Renal cortex interstitium (tissue), 11 donors: ENCODE measurements at regions not wholly inside any gene's neighbourhood (a gene's known extent, or its start where the extent isn't known, plus 50 kb on each side); places are given as distances from the start of the nearest gene placed in this dataset.
"Not testable (repeated sequence)": the region's sequence is repeated elsewhere in the genome, so short reads cannot be mapped to it uniquely, and the experiment has no call there.

ENCODE experiments used
- DNase-seq, 11 donors: peaks; one replicate each; pipeline ENCODE4 v3.0.0-alpha.2; 2013; ENCODE audit warnings: low read depth in 9 of 11, low spot score in 4 of 11; ENCODE audit errors: extremely low read depth in 1 of 11

GRCh38 chr22:44632541-44633396 lies 69.2 kb upstream of the PRR5 start:
- no peak for DNase-seq

DNA sequence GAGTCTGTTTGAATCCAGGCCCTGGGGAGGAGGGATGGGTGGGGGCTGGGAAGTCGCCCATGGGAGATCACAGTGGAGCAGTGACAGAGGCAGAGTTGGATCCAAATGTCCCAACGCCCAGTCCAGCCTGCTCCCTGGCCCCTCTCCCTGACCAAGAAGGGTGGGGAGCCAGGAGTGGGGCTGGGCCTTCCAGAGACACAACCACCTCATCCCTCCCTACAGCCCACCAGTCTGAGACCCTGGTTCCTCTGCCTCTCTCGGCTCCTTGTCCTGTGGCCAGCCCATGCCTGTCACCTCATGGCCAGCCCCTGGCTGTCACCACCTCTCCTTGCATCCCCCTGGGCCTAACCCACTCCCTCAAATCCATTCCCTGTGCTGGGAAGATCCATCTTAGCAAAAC lies 71.2 kb upstream of the PRR5 start:
- no peak for DNase-seq

DNA sequence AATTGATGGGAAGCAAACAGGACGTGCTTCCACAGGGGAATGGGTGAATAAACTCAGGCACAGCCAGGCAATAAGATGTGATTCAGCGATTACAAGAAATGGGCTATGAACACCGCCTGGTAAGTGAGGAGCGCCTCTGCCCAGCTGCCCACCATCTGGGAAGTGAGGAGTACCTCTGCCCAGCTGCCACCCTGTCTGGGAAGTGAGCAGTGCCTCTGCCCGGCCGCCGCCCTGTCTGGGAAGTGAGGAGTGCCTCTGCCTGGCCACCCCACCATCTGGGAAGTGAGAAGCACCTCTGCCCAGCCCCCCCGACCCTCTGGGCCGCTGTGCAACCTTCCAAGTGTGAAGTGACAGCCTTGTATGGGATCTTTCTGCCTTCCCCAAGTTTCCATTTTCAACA lies 73.2 kb upstream of the PRR5 start:
- no peak for DNase-seq

- DNase-seq = no peak
Observed at GRCh38 chr22:44628273-44628672, 73.7 kb upstream of the PRR5 start.

DNA sequence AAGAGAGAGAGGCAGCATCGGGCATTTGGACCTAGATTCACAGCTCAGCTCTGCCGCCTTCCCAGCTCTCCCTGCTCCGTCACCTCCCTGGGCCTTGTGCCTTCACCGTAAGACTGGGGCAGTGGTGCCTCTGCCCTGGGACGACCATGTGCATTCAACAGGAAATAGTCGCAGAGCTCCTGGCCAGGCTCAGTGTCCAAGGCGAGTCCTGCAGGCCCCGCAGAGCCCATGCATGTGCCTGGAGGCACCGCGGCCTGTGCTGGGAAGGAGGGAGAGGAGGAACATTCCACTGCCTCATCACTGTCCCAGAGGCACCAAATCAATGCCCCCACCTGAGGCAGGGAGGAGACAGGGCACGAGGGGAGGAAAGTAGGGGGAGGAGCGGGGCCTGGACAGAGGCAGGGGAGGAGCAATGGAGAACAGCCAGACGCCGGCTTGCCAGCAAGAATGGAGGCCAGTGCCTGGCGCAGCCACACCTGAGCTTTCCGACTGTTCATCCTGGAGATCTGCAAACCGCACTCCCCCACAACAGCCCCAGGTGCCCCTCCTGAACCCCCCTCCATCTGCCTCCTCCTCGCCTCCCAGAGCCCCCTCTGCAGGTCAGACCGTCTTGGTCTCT lies 74.4 kb upstream of the PRR5 start:
- no peak for DNase-seq

GRCh38 chr22:44625981-44626687 lies 75.9 kb upstream of the PRR5 start:
- peak in 9 of 11 donors; percentile 41 to 67 (median 54) for DNase-seq

DNA sequence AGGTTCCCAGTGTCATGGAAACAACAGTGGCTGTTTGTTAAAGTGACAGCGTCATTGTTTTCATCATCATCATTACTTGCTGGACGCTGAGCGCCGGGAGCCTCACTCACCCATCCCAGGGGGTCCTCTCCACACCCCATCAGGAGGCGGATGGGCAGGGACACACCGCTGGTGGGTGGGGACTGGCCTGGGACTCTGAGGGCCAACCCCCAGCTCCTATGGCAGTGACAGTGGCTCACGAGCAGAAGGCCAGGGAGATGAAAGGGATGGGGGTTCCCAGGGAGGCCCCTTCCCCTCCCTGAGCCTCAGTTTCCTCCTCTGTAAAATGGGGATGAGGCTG lies 76.6 kb upstream of the PRR5 start:
- DNase-seq = no peak

GRCh38 chr22:44624689-44625420 lies 77.1 kb upstream of the PRR5 start:
- no peak for DNase-seq

DNA sequence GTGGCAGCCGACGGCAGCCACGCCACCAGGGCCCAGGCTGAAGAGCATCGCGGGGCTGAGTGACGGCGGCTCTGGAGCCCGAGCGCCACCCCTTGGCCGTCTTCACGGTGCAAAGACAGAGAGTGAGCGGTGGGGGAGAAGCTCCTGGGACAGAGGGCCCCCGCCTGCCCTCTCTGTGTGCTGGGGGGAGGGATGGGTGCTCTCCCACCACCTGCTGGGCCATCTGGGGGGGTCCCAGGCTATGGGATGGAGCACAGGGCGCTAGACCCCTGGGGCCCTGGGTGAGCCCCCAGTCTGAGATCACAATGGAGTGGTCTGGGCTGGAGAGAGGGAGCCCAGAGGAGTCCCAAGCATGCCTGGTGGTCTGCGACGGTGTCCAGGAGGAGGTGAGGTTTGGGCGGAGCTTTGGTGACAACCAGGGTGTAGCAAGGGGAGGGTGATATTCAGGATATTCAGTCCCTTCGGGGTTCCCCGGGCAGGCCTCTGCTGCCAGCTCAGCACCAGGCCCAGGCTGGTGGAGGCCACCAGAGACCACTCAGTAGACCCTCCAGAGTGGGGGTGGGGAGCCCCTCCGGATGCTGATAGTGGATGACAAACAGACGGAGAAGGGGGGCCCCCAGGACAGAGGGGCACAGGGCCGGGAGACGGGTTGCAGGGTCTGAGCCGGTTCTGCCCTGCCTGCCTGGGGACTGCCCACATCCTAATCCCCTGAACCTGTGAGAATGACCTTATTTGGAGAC lies 78.1 kb upstream of the PRR5 start:
- DNase-seq = no peak

DNA sequence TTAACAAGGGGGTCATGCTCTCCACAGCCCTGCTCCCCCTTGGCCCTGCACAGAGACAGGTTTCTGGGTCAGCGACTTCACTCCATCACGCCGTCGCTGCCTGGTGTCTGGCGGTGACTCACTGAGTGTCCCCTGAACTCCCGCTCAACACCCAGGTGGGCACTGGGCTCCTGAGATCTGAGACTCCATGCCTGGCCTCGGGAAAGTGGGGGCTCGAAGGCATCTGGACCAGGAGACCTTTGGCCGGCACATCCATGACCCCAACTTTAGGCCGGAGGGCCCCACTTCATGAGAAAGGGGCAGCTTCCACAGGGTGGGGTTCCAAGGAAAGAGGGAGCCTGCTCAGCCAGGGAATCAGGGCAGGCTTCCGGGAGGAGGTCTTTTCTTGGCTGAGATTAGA lies 79.3 kb upstream of the PRR5 start:
- no peak for DNase-seq

DNA sequence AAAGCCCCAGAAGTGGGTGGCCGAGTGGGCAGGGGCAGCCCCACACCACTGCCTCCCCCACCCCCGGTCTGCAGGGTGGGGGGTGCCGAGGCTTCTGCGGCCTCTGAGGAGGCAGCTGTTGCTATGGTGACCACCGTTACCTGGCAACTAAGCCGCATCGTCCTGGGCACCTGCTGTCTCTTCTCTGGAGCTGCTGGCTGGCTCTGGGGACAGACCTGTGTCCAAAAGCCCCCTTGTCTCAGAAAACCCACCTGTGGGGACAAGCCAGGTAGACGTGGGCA lies 79.9 kb upstream of the PRR5 start:
- no peak for DNase-seq

DNA sequence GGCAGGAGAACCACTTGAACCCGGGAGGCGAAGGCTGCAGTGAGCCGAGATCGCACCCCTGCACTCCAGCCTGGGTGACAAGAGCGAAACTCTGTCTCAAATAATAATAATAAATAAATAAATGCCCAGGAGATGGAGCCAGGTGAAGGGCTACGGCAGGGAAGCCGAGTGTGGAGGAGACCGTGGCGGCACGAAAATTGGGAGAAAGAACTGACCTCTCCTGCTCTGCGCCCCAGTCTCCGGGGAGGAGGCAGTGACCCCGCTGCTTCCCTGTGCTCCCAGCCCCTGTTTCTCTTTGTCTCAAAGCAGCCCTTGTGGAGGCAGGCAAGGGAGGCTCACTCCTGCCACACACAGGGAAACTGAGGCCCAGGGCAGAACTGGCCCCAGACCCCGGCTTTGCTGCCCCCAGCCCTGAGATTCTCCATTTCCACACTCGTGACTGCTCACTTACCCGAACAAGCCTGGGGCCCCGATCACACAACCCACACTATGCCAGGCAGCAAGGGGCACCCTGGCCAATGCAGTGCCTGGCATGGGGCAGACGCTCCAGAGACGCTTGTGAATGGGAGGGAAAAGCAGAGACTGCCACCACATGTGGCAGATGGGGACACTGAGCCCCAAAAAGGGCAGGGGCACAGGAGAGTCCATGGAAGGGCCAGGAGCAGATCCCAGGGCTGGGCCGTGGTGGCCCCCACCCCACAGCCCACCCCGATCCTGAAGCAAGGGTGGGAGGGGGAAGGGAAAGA lies 80.4 kb upstream of the PRR5 start:
- no peak for DNase-seq

- DNase-seq = no peak
Observed at GRCh38 chr22:44620841-44621257, 81.2 kb upstream of the PRR5 start.

- peak in 9 of 11 donors; percentile 53 to 84 (median 78) for DNase-seq
Observed at GRCh38 chr22:44620129-44620840, 81.7 kb upstream of the PRR5 start.

DNA sequence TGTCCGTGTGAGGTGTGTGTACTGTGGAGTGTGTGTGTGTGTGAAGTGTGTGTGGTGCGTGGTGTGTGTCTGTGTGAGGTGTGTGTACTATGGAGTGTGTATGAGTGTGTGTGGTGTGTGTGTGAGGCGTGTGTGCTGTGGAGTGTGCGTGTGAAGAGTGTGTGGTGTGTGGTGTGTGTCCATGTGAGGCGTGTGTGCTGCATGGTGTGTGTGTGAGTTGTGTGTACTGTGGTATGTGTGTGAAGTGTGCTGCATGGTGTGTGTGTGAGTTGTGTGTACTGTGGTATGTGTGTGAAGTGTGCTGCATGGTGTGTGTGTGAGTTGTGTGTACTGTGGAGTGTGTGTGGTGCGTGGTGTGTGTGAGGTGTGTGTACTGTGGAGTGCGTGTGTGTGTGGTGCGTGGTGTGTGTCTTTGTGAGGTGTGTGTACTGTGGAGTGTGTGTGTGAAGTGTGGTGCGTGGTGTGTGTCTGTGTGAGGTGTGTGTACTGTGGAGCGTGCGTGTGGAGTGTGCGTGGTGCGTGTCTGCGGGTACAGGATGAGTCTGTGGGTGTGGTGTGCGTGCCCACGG lies 82.4 kb upstream of the PRR5 start:
- DNase-seq = not testable (repeated sequence)

DNA sequence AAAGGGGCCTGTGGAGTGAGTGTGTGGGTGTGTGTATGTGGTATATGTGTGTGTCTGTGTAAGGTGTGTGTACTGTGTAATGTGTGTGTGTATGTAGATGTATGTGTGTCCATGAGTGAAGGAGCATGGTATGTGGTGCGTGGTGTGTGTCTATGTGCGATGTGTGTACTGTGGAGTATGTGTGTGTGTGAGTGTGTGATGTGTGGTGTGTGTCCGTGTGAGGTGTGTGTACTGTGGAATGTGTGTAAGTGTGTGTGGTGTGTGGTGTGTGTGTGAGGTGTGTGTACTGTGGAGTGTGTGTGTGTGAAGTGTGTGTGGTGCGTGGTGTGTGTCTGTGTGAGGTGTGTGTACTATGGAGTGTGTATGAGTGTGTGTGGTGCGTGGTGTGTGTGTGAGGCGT lies 83.1 kb upstream of the PRR5 start:
- not testable (repeated sequence) for DNase-seq

- no peak for DNase-seq
Observed at GRCh38 chr22:44618400-44618799, 83.6 kb upstream of the PRR5 start.

GRCh38 chr22:44617828-44618227 lies 84.2 kb upstream of the PRR5 start:
- no peak for DNase-seq
